Ovary (tissue), 7 donors: ENCODE measurements at regions not wholly inside any gene's neighbourhood (a gene's known extent, or its start where the extent isn't known, plus 50 kb on each side); places are given as distances from the start of the nearest gene placed in this dataset.

Experiments
- DNase-seq, 5 donors: peaks; one replicate each; pipeline ENCODE4 v3.0.0-alpha.2; 2019 to 2020
- H3K27ac ChIP-seq, 2 donors: fragments of 200-600 bp; one replicate each; pipeline versions ENCODE4 v1.5.1 to v1.8.0; 2019 to 2022
- H3K27me3 ChIP-seq: fragments of 200-600 bp; one replicate; pipeline ENCODE4 v1.8.0; 2022
- H3K36me3 ChIP-seq: fragments of 200-600 bp; sonication (generic); one replicate; pipeline ENCODE4 v1.5.1; 2019
- H3K4me1 ChIP-seq: one replicate; pipeline ENCODE4 v1.8.1; 2013; ENCODE audit warnings: mild to moderate bottlenecking, moderate library complexity; ENCODE audit not compliant: insufficient read depth
- H3K4me3 ChIP-seq: fragments of 200-600 bp; sonication (generic); one replicate; pipeline ENCODE4 v1.5.1; 2017
- H3K9me3 ChIP-seq, 2 donors: fragments of 200-600 bp in 1 of 2; sonication (generic) in 1 of 2; one replicate each; pipeline versions ENCODE4 v1.5.1 to v1.8.1; 2013 to 2019; ENCODE audit warnings: mild to moderate bottlenecking in 1 of 2, moderate library complexity in 1 of 2
- EP300 ChIP-seq: sonication (generic); formaldehyde crosslinking; IDR thresholded peaks from one replicate; pipeline ENCODE4 v1.6.1; 2017; ENCODE audit warnings: antibody characterized with exemption
- POLR2A ChIP-seq: fragments of 450-650 bp; IDR thresholded peaks from one replicate; pipeline ENCODE4 v1.6.1; 2017; ENCODE audit warnings: antibody characterized with exemption, mild to moderate bottlenecking, moderate library complexity
- WGBS, 3 donors: extraction: QIAGEN DNeasy Blood & Tissue Kit in 1 of 3; methylation state at CpG; one replicate each; pipeline versions ENCODE4 v1.1.5 to v1.1.7; 2013 to 2017; 5-methylcytosine and 5-hydroxymethylcytosine counted together
- intact Hi-C, 4 donors: fragments of 100-400 bp; cut with DNase I; formaldehyde crosslinking; loops; one replicate each; pipeline versions ENCODE4 v1.11.0 to v1.15.1; 2022 to 2023
- TF ChIP-seq, protein P1 (sequence below), 3 donors: fragments of 450-650 bp in 2 of 3; fragments of 200-600 bp in 1 of 3; IDR thresholded peaks; one replicate each; pipeline versions ENCODE4 v1.5.1 to v1.8.0; 2016 to 2022; ENCODE audit warnings: antibody characterized with exemption in 3 of 3, mild to moderate bottlenecking in 1 of 3
- donor health status: DM: no; HTN: no; CAD: no; lungs with moderate emphysema.
- donor health status: DM: no; HTN: no; CAD: no.
- donor health status: Bipolar disorder and iron deficiency.
- donor health status: DM: no; HTN: no; CAD: no.
- donor health status: DM: yes; HTN: yes; CAD: no.

DNA sequence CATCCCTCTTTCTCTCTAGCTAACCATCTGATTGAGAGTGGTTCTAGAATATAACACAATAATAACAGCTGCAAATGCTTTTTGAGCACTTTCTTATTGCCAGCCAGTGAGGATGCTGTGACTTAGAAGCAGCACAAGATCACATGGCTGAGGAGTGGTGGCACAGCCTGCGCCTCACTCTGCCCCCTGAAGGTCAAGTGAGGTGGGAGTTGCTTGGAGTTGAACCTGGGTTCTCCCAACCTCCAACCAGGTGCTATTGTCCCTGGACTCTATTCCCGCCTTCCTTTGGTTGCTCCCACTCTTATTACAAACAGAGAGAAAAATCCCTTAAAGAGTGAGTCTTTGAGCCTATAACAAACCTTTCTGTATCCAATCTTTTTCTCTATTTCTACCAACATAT is 280.3 kb upstream of the PODXL start:
- Histone ChIP-seq H3K9me3 (no peaks in the 10 kb centered on the region), H3K4me3 (no peak overlapping the region), H3K27ac (no peak overlapping the region), H3K27me3 (no peaks in the 10 kb centered on the region), H3K36me3 (no peaks in the 10 kb centered on the region), H3K4me1 (no peaks in the 10 kb centered on the region)
- intact Hi-C loops, result no loop called here
- WGBS, 3 donors, result 55 to 64% (median 58%) methylated on average over 2 of the region's 2 CpGs
- DNase-seq, result no peak
- no peak for TF ChIP-seq POLR2A
- TF ChIP-seq EP300, result no peak
- TF ChIP-seq, protein P1, sequence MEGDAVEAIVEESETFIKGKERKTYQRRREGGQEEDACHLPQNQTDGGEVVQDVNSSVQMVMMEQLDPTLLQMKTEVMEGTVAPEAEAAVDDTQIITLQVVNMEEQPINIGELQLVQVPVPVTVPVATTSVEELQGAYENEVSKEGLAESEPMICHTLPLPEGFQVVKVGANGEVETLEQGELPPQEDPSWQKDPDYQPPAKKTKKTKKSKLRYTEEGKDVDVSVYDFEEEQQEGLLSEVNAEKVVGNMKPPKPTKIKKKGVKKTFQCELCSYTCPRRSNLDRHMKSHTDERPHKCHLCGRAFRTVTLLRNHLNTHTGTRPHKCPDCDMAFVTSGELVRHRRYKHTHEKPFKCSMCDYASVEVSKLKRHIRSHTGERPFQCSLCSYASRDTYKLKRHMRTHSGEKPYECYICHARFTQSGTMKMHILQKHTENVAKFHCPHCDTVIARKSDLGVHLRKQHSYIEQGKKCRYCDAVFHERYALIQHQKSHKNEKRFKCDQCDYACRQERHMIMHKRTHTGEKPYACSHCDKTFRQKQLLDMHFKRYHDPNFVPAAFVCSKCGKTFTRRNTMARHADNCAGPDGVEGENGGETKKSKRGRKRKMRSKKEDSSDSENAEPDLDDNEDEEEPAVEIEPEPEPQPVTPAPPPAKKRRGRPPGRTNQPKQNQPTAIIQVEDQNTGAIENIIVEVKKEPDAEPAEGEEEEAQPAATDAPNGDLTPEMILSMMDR (IDR thresholded peaks at IDR 0.05), result no peak

- H3K4me1 ChIP-seq, result no peaks in the 10 kb centered on the region
- WGBS, 3 donors, result 84 to 90% (median 88%) methylated on average over 3 of the region's 3 CpGs
- H3K27ac ChIP-seq, result no peak overlapping the region
- no peak for DNase-seq
- H3K36me3 ChIP-seq, result no peaks in the 10 kb centered on the region
- TF ChIP-seq POLR2A, result no peak
- H3K4me3 ChIP-seq, result no peak overlapping the region
- intact Hi-C loops, result no loop called here
- no peaks in the 10 kb centered on the region for H3K9me3 ChIP-seq
- no peaks in the 10 kb centered on the region for H3K27me3 ChIP-seq
Observed at GRCh38 chr7:131835141-131835540, 278.7 kb upstream of the PODXL start.

GRCh38 chr7:131830681-131831080 is 274.3 kb upstream of the PODXL start:
- Histone ChIP-seq H3K27ac (no peak overlapping the region), H3K36me3 (no peaks in the 10 kb centered on the region), H3K27me3 (no peaks in the 10 kb centered on the region), H3K4me1 (no peaks in the 10 kb centered on the region), H3K4me3 (no peak overlapping the region), H3K9me3 (no peaks in the 10 kb centered on the region)
- DNase-seq, result no peak
- 62 to 75% (median 64%) methylated on average over 11 of the region's 11 CpGs for WGBS, 3 donors
- no peak for TF ChIP-seq EP300
- intact Hi-C loops, result no loop called here

DNA sequence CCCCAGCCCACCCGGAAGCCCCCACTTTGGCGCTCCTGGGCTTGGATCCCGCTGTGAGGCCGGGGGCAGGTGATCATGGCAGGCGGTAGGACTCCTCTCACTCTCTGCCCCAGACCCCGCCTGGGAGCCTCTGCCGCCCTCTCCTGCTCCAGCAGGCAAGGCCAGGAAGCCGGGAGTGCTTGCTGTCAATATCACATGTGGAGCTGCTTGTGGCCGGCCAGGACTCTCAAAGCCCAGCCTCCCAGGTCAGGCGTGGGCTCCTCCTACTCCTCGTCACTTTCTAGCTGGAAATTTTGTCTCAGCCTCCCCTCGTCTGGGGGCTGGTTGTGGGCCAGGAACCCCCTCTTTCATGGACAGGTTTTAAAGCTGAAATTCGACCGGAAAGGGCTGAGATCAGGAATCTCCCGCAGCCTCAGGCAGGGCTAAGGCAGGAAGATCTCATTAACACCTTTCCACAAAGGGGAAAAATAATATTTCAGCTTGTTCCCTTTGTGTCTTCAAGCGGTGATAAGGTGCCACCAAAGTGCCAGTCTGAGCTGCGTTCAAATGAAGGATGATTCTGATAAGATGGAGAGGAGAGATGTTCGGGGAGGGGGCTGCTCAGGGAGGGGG is 273.6 kb upstream of the PODXL start:
- Histone ChIP-seq H3K4me3 (no peak overlapping the region), H3K36me3 (no peaks in the 10 kb centered on the region), H3K27me3 (no peaks in the 10 kb centered on the region), H3K4me1 (no peaks in the 10 kb centered on the region), H3K9me3 (no peaks in the 10 kb centered on the region), H3K27ac (no peak overlapping the region)
- intact Hi-C loops, result no loop called here
- WGBS, 3 donors, result 2 to 7% (median 4%) methylated on average over 18 of the region's 18 CpGs
- TF ChIP-seq EP300, result no peak
- TF ChIP-seq, protein P1 (IDR thresholded peaks at IDR 0.05), result no peak
- no peak for DNase-seq

- 80 to 84% (median 81%) methylated on average over 5 of the region's 5 CpGs for WGBS, 3 donors
- intact Hi-C loops, result no loop called here
Observed at GRCh38 chr7:131827421-131827820, 271.0 kb upstream of the PODXL start.

More at GRCh38 chr7:131827421-131827820, 271.0 kb upstream of the PODXL start:
- no peaks in the 10 kb centered on the region for H3K9me3 ChIP-seq
- TF ChIP-seq POLR2A, result no peak
- no peak for TF ChIP-seq EP300
- TF ChIP-seq, protein P1 (IDR thresholded peaks at IDR 0.05), result no peak
- no peak overlapping the region for H3K27ac ChIP-seq
- no peak overlapping the region for H3K4me3 ChIP-seq
- DNase-seq, result no peak
- no peaks in the 10 kb centered on the region for H3K27me3 ChIP-seq
- H3K4me1 ChIP-seq, result no peaks in the 10 kb centered on the region
- H3K36me3 ChIP-seq, result no peaks in the 10 kb centered on the region
